NT2/D1 (cell line): ENCODE measurements at regions not wholly inside any gene's neighbourhood (a gene's known extent, or its start where the extent isn't known, plus 50 kb on each side); places are given as distances from the start of the nearest gene placed in this dataset.
"Not testable (repeated sequence)": the region's sequence is repeated elsewhere in the genome, so short reads cannot be mapped to it uniquely, and the experiment has no call there.

Source experiments
- DNase-seq: peaks from one replicate; pipeline ENCODE4 v3.0.0-alpha.2; 2011; ENCODE audit warnings: low read depth, low spot score
- H3K27me3 ChIP-seq: 2 replicates; pipeline ENCODE4 v1.6.0; 2011; ENCODE audit warnings: mild to moderate bottlenecking; ENCODE audit not compliant: insufficient read length, insufficient read depth
- H3K36me3 ChIP-seq: 2 replicates; pipeline ENCODE4 v1.6.1; 2011; ENCODE audit warnings: mild to moderate bottlenecking, low read length, mixed read lengths; ENCODE audit not compliant: insufficient read depth, insufficient read length
- H3K4me1 ChIP-seq: 2 replicates; pipeline ENCODE4 v1.5.1; 2011; ENCODE audit not compliant: insufficient read depth, insufficient read length
- H3K4me3 ChIP-seq: 2 replicates; pipeline ENCODE4 v1.5.1; 2011; ENCODE audit warnings: low read depth; ENCODE audit not compliant: insufficient read length
- H3K9ac ChIP-seq: 2 replicates; pipeline ENCODE4 v1.6.0; 2011; ENCODE audit warnings: low read depth; ENCODE audit not compliant: insufficient read length
- H3K9me3 ChIP-seq: 2 replicates; pipeline ENCODE4 v1.5.1; 2011; ENCODE audit warnings: mild to moderate bottlenecking, low read length; ENCODE audit not compliant: insufficient read depth

DNA sequence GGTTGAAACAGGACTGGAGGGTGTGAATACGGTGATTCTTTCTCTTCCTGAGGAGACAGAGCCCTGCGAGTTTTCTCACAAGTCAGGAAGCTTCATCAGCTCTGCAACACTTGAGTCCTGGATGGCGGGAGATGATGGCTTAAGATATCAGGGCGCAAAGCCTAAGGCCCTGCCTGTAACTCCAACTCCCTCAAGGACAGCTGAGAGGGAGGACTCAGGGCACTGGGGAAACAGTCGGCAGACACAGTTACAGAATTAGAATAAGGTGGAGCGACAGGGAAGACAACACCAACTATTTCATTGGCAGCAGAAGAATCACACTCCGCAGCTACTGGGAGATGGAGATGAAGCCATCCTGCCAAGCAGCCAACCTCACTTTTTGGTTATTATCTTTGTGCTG lies 109.6 kb downstream of the NBPF8 start:
- not testable (repeated sequence) for DNase-seq, H3K27me3 ChIP-seq, H3K36me3 ChIP-seq, H3K4me1 ChIP-seq, H3K9ac ChIP-seq, H3K9me3 ChIP-seq, H3K4me3 ChIP-seq

DNA sequence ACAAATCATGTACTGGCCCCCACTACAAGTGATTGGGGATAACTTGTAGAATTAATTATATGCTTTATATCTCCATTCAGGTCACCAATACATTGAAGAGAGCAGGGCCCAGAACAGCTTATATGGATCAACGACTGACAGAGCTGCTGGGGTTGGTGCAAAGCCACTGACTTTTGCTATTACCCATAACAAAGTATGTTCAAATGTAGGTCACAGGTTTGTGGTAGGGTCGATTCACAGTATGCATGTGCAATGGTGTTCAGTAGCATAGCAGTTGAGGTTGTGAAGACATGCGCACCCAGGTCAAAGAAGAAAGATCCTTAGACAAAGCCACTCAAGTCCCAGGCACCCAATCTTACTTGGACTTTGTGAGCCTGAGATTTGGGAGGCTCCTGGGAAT lies 110.6 kb downstream of the NBPF8 start:
- DNase-seq, H3K4me3 ChIP-seq, H3K27me3 ChIP-seq, H3K36me3 ChIP-seq, H3K9me3 ChIP-seq, H3K4me1 ChIP-seq, H3K9ac ChIP-seq: not testable (repeated sequence)

DNA sequence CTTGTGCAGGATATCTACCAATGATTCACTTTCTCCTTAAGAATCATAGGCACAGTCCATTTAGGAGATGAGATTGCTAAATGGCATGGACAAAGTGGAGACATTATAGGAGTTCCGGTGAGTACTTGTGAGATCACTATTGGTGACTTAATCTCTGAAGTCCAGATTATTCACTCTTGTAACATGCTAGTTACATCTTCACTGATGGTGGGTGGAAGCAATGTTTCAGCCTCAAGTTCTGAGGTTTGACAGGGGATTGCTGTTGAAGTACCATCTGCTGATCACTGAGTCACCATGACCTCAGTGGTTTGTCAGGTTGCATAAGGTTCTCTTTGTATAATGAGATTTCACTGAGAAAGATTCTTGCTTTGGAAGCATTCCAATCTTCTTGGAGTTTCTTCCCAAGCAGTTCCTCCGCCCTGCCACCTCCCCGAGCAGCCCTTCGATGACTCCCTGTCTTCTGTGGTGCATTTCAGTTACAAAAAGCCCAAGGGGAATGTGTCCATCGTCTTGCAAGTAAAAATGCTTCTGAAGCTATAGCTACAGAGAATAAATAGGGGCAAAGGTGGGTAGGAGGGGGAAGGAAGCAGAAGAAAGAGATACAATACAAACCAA lies 114.7 kb downstream of the NBPF8 start:
- not testable (repeated sequence) for H3K4me3 ChIP-seq, H3K9ac ChIP-seq, H3K9me3 ChIP-seq, DNase-seq, H3K36me3 ChIP-seq, H3K27me3 ChIP-seq, H3K4me1 ChIP-seq

DNA sequence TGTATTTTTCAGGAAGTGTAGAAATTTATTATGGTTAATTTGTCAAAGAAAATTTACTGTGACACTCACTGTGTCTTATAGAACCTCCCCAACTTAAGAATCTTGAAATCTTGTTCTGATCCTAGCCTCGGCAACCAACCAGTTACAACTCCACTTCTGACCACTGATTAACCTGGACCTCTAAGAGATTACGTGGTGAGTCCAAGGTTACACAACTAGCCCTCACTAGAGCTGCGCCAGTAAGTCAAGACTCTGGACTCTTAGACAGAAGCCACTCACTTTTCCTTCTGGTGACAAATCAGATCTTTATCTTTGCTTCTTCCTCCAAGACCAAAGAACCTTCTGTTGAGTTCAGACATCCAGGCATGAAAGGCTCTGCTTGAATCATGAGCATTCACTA lies 116.6 kb downstream of the NBPF8 start:
- not testable (repeated sequence) for DNase-seq, H3K9me3 ChIP-seq, H3K36me3 ChIP-seq, H3K9ac ChIP-seq, H3K4me1 ChIP-seq, H3K4me3 ChIP-seq, H3K27me3 ChIP-seq

DNA sequence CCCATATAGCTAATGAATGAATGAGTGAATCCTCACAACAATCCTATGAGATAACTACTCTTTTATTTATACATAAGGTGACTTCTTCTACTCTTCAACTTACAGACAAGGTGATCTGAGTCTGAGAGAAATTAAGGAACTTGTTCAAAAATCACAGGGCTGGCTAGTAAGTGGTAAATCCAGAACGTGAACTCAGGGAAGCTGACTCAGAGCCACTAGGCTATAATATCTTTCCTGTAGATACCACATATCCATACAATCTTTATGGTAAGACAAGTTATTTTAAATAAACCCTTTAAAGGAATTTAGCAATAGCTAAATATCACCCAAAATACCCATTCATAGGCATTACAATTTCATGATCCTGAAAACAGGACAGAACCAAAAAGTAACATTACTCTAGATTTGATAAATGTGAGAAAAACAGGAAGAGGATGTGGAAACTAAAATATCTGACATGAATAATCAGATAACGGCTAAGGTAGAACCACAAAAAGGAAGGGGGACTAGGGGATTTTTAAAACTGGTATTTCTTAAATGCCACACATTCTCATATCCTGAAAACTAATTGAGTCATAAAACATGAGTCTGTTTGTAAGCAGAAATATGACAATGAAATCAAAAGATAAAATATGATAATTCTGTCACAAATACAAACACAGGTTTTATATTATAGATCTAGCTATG lies 119.7 kb downstream of the NBPF8 start:
- not testable (repeated sequence) for H3K9me3 ChIP-seq, H3K36me3 ChIP-seq, H3K9ac ChIP-seq, H3K27me3 ChIP-seq, DNase-seq, H3K4me3 ChIP-seq, H3K4me1 ChIP-seq

DNA sequence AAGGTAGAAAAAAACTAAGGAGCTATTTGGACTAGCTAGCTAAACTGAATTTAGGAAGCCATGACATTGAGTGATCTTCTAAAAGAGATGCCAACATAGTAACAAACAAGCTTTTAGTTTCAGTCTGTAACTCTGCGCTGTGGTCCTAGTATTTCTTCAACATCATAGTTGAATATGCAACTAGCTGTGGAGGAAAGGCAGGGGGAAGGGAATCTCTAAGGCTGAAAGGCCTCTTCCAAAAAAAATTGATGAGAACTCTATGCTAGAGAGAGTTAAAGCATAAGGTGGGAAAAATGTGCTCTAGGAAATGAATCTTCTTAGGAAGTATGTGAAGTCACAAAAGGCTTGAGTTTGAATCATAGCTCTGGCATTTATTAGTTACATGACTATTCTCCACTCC lies 120.2 kb downstream of the NBPF8 start:
- H3K4me3 ChIP-seq, H3K9ac ChIP-seq, H3K4me1 ChIP-seq, H3K9me3 ChIP-seq, H3K27me3 ChIP-seq, DNase-seq, H3K36me3 ChIP-seq: not testable (repeated sequence)

DNA sequence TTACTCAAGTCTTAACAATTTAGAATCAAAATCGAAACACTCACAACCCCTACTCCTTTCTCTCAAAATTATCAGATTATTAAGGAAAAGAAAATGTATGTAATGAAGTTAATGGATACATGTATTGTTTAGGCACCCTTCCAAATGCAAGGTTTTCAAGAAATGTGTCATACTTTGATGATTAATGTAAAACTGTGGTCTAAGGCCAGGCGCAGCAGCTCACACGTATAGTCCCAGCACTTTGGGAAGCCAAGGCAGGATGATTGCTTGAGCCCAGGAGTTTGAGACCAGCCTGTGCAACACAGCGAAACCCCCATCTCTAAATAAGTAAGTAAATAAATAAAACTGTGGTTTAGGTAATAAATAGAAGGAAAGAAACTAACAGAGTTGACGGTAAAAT lies 126.6 kb downstream of the NBPF8 start:
- not testable (repeated sequence) for H3K4me3 ChIP-seq, DNase-seq, H3K4me1 ChIP-seq, H3K9ac ChIP-seq, H3K27me3 ChIP-seq, H3K9me3 ChIP-seq, H3K36me3 ChIP-seq

DNA sequence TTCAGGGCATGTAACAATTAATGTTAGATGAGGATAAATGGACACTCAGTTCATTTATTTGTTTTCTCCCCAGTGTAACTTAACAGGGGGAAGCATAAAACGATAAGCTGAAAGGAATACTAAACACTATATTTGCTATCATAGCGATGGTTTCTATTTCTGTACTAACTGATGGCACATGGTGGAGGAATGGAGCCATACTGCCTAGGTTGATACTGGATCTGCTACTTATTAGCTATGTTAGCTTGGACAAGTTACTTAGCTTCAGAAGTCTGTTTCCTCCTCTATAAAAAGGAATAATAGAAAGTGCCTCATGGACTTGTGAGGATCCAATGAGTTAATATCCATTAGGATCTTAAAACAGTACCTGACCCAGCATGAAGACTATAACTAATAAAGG lies 127.5 kb downstream of the NBPF8 start:
- H3K4me1 ChIP-seq, H3K9me3 ChIP-seq, H3K36me3 ChIP-seq, H3K27me3 ChIP-seq, H3K4me3 ChIP-seq, DNase-seq, H3K9ac ChIP-seq: not testable (repeated sequence)

DNA sequence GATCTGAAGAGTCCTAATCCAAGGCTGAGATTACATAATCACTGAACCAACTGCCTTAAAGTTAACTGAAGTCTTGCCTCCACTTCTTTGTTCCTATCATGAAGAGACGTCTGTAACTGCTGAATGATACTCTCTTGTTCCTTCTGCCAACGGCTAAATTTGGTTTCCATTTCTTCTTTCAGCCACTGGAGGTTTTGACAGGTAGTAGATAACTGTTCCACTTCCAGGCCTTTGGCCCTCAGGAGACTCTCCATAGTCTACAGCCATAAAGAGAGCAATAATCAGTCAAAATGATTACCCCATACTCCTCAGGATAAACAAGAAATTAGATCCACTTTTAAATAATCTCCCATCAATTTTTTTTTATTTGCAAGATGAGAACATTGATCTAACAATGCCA lies 128.1 kb downstream of the NBPF8 start:
- DNase-seq, H3K36me3 ChIP-seq: not testable (repeated sequence)

DNA sequence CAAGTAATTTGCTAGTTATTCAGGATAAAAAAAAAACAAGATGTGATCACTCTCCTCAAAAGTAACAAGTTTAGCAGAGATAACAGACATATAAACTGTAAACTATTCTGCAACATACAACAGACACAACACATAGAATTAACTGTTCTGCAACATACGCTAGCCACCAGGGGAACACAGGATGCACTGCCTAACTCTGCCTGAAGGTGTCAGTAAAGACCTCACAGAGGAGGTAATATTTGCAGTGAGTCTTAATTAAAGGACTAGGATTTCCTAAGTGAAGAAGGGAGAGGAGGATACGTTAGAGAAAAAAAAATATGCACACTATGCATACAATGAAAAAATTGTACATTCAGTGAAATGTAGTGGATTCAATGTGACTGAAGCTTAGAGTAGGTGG lies 129.6 kb downstream of the NBPF8 start:
- not testable (repeated sequence) for H3K4me3 ChIP-seq, H3K27me3 ChIP-seq, DNase-seq, H3K36me3 ChIP-seq, H3K9ac ChIP-seq, H3K9me3 ChIP-seq, H3K4me1 ChIP-seq

More for the DNA sequence above, 128.1 kb downstream of the NBPF8 start:
- H3K9me3 ChIP-seq, H3K4me1 ChIP-seq, H3K27me3 ChIP-seq, H3K4me3 ChIP-seq, H3K9ac ChIP-seq: not testable (repeated sequence)

DNA sequence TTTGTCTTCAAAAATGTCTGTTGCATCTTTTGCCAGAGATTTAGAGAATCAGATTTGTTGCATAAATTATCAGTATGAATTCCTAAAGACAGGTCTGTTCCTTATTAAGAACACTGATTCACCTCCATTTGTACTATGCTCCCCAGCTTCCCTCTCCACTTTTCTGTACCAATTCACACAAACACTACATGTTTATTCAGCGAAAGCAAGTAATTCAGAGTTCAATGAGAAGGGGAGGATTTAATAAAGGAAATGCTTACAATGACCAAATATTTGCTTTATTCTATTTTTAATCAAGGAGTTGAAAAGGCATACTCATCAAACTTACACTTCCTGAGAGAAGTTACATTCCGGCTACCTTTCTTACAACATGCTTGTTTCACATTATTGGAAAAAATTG lies 135.5 kb downstream of the NBPF8 start:
- not testable (repeated sequence) for DNase-seq, H3K36me3 ChIP-seq, H3K27me3 ChIP-seq, H3K9ac ChIP-seq, H3K4me3 ChIP-seq, H3K9me3 ChIP-seq, H3K4me1 ChIP-seq

DNA sequence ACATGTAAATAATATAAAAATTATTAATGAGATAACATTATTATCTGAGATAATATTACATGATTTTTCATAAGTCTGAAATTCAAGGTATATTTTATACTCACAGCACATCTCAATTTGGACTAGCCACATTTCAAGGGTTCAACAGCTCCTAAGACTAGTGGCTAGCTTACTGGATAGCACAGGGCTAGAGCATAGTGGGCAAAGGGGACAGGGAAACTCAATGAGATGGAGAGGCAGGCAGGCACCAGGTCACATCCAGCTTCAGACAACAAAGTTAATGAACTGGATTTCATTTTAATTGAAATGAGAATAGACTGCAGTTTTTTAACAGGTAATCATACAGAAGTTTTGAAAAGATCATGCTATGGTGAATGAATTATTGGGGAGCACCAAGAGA lies 137.4 kb downstream of the NBPF8 start:
- not testable (repeated sequence) for H3K9ac ChIP-seq, DNase-seq, H3K36me3 ChIP-seq, H3K4me3 ChIP-seq, H3K9me3 ChIP-seq, H3K4me1 ChIP-seq, H3K27me3 ChIP-seq
